HepG2 (cell line): ENCODE measurements at regions not wholly inside any gene's neighbourhood (a gene's known extent, or its start where the extent isn't known, plus 50 kb on each side); places are given as distances from the start of the nearest gene placed in this dataset.

Experiments used
- ATAC-seq: fragments of 200-7000 bp; cut with Tn5 transposase; 3 replicates; pipeline ENCODE4 v1.9.1; 2020; ENCODE audit warnings: mild to moderate bottlenecking, moderate library complexity
- BruUV-seq: library from RNA; stranded (reverse); fragments of 400-500 nt; replicated peaks from 2 replicates; lab custom pipeline; 2021; lab: Mats Ljungman, UMichigan
- CTCF ChIA-PET: fragments of 300-600 bp; formaldehyde crosslinking; extraction: SDS; loops from one replicate; lab custom pipeline; 2021; ENCODE audit warnings: low total read pairs, inconsistent platforms, low intra/inter-chr PET ratio; lab: Yijun Ruan, JAX
- POLR2A ChIA-PET: fragments of 350-600 bp; sonication (Branson Sonifier 250); formaldehyde crosslinking; loops from one replicate; lab custom pipeline; 2020; ENCODE audit warnings: antibody characterized with exemption, inconsistent platforms; lab: Yijun Ruan, JAX
- DNase-seq: peaks from one replicate; pipeline ENCODE4 v3.0.0-alpha.2; 2015; ENCODE audit warnings: low spot score
- FAIRE-seq: peaks from 3 replicates; lab custom pipeline; 2011; peaks lifted over from hg19 to GRCh38; lab: Jason Lieb, UNC
- H2AFZ ChIP-seq: one replicate; pipeline ENCODE4 v1.6.1; 2011; ENCODE audit warnings: low read length, inconsistent platforms
- H3K27ac ChIP-seq: fragments of 300-600 bp; 3 replicates; pipeline ENCODE4 v1.8.0; 2011; ENCODE audit warnings: mixed run types, mild to moderate bottlenecking, mixed read lengths, low read length, inconsistent platforms; ENCODE audit not compliant: insufficient read depth; ENCODE audit errors: extremely low read length
- H3K27me3 ChIP-seq, 2 experiments: fragments of 200-600 bp in 1 of 2; 2 replicates in 1 of 2; 3 replicates in 1 of 2; pipeline versions ENCODE4 v1.6.0 to v1.8.0; 2011; ENCODE audit warnings: low read length in 2 of 2, mild to moderate bottlenecking in 2 of 2, moderate library complexity in 2 of 2, inconsistent platforms in 1 of 2; ENCODE audit not compliant: insufficient read depth in 2 of 2, control insufficient read depth in 1 of 2
- H3K36me3 ChIP-seq, 2 experiments: fragments of 200-600 bp in 1 of 2; replicated peaks in 1 of 2; 2 replicates in 1 of 2; 3 replicates in 1 of 2; pipeline versions ENCODE4 v1.5.1 to v1.8.0; 2011; ENCODE audit warnings: low read length in 2 of 2, inconsistent platforms in 1 of 2; ENCODE audit not compliant: insufficient read depth in 2 of 2, control insufficient read depth in 1 of 2
- H3K4me1 ChIP-seq: 2 replicates; pipeline ENCODE4 v1.5.1; 2012; ENCODE audit warnings: low read length, inconsistent platforms; ENCODE audit not compliant: insufficient read depth
- H3K4me2 ChIP-seq: 2 replicates; pipeline ENCODE4 v1.6.0; 2011; ENCODE audit warnings: low read depth, low read length, inconsistent platforms
- H3K4me3 ChIP-seq, 3 experiments: fragments of 200-600 bp in 1 of 3; sonication (generic), shearing (Covaris generic) in 1 of 3; replicated peaks in 1 of 3; 2 replicates each; pipeline ENCODE4 v1.5.1; 2011 to 2016; ENCODE audit warnings: low read length in 3 of 3, inconsistent platforms in 2 of 3, low read depth in 2 of 3, mild to moderate bottlenecking in 2 of 3, control low read depth in 1 of 3, mixed read lengths in 1 of 3; ENCODE audit not compliant: insufficient read depth in 1 of 3
- H3K79me2 ChIP-seq: one replicate; pipeline ENCODE4 v1.6.1; 2011; ENCODE audit warnings: low read length, inconsistent platforms; ENCODE audit not compliant: insufficient read depth
- H3K9ac ChIP-seq: 2 replicates; pipeline ENCODE4 v1.6.0; 2011; ENCODE audit warnings: mild to moderate bottlenecking, low read depth, low read length, inconsistent platforms; ENCODE audit not compliant: insufficient read depth
- H3K9me3 ChIP-seq: 2 replicates; pipeline ENCODE4 v1.5.1; 2012; ENCODE audit warnings: mild to moderate bottlenecking, low read length
- H4K20me1 ChIP-seq: 2 replicates; pipeline ENCODE4 v1.6.0; 2011; ENCODE audit warnings: inconsistent platforms, mild to moderate bottlenecking, low read length, moderate library complexity; ENCODE audit not compliant: insufficient read depth
- ARNT2 ChIP-seq: sonication (generic); formaldehyde crosslinking; IDR thresholded peaks from 2 replicates; pipeline ENCODE4 v1.8.0; 2022; ENCODE audit warnings: mild to moderate bottlenecking, low read depth, missing genetic modification reagents, moderate library complexity
- DNMT1 ChIP-seq: sonication (generic); formaldehyde crosslinking; IDR thresholded peaks from 2 replicates; pipeline ENCODE4 v1.5.1; 2020; ENCODE audit warnings: mild to moderate bottlenecking, missing genetic modification reagents
- HNF4G ChIP-seq, 2 experiments: sonication (generic) in 1 of 2; formaldehyde crosslinking in 1 of 2; IDR thresholded peaks; 2 replicates each; pipeline versions ENCODE4 v1.4.0 to v1.6.1; 2011 to 2020; ENCODE audit warnings: borderline replicate concordance in 2 of 2, low read depth in 2 of 2, mild to moderate bottlenecking in 2 of 2, low read length in 1 of 2, missing genetic modification reagents in 1 of 2, moderate library complexity in 1 of 2
- JUNB ChIP-seq: sonication (generic); formaldehyde crosslinking; IDR thresholded peaks from 2 replicates; pipeline ENCODE4 v1.8.0; 2022; ENCODE audit warnings: missing genetic modification reagents, mild to moderate bottlenecking, borderline replicate concordance
- PAF1 ChIP-seq: IDR thresholded peaks from 2 replicates; pipeline ENCODE4 v1.6.1; 2016; ENCODE audit warnings: missing genetic modification reagents, missing compliant biosample characterization
- RNF2 ChIP-seq: fragments of 450-650 bp; conservative IDR thresholded peaks from 2 replicates; pipeline ENCODE4 v1.6.1; 2016; ENCODE audit warnings: low read depth
- SIN3A ChIP-seq: IDR thresholded peaks from 2 replicates; pipeline ENCODE4 v1.6.1; 2011; ENCODE audit warnings: low read depth, mild to moderate bottlenecking, control low read depth, low read length, borderline replicate concordance
- SNAI1 ChIP-seq: sonication (generic); formaldehyde crosslinking; IDR thresholded peaks from 2 replicates; pipeline ENCODE4 v1.5.0; 2020; ENCODE audit warnings: mild to moderate bottlenecking, missing genetic modification reagents, borderline replicate concordance
- ZIK1 ChIP-seq: sonication (generic); formaldehyde crosslinking; IDR thresholded peaks from 2 replicates; pipeline ENCODE4 v1.5.0; 2020; ENCODE audit warnings: mild to moderate bottlenecking, low read depth, missing genetic modification reagents, borderline replicate concordance
- ZNF446 ChIP-seq: sonication (generic); formaldehyde crosslinking; IDR thresholded peaks from 2 replicates; pipeline ENCODE4 v1.5.0; 2020; ENCODE audit warnings: mild to moderate bottlenecking, missing genetic modification reagents
- ZNF501 ChIP-seq: sonication (generic); formaldehyde crosslinking; IDR thresholded peaks from 2 replicates; pipeline ENCODE4 v1.5.1; 2020; ENCODE audit warnings: mild to moderate bottlenecking, moderate library complexity, missing genetic modification reagents
- WGBS: methylation state at CpG from one replicate; pipeline ENCODE4 v1.1.6; 2017; ENCODE audit warnings: low lambda C conversion rate; 5-methylcytosine and 5-hydroxymethylcytosine counted together
- in situ Hi-C: cut with HindIII; loops from 2 replicates; pipeline ENCODE4 v1.10.0; 2017; ENCODE audit warnings: low pct_unique_long_range_greater_than_20kb; ENCODE audit not compliant: extremely low pct_ligation_motif_present
- intact Hi-C: fragments of 100-400 bp; cut with micrococcal nuclease; formaldehyde crosslinking; loops from one replicate; pipeline ENCODE4 v1.10.0; 2022; ENCODE audit not compliant: unreplicated experiment
- TF ChIP-seq, protein P1 (sequence below): sonication (generic); formaldehyde crosslinking; IDR thresholded peaks from 2 replicates; pipeline ENCODE4 v1.4.0; 2020; ENCODE audit warnings: mild to moderate bottlenecking, missing genetic modification reagents
- TF ChIP-seq, protein P2 (sequence below): sonication (generic); formaldehyde crosslinking; IDR thresholded peaks from 2 replicates; pipeline ENCODE4 v1.4.0; 2020; ENCODE audit warnings: missing genetic modification reagents
- TF ChIP-seq, protein P3 (sequence below): conservative IDR thresholded peaks from 2 replicates; pipeline ENCODE4 v1.6.1; 2018; ENCODE audit warnings: missing genetic modification reagents
- TF ChIP-seq, protein P4 (sequence below): sonication (generic); formaldehyde crosslinking; IDR thresholded peaks from 2 replicates; pipeline ENCODE4 v1.9.0; 2021; ENCODE audit warnings: missing genetic modification reagents, mild to moderate bottlenecking, borderline replicate concordance

DNA sequence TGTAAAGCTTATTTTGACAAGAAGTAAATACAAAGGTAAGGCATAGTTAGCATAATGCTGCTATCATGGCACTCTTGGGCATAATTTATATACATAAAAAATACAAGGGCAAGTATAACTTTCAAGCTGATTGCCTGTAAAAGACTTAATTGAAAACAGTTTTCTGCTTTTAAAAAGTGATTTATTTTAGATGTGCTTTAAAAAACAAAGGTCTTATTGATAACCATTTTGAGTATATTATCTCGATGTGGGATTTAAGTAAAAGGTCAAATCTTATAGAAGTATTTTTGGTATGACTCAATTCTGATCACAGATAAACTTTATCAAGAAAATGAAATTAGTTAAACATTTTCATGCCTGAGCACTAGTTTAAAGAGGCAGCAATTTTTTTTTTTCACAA lies 175.8 kb downstream of the KCNRG start:
- ChIA-PET POLR2A (no interaction called here), CTCF (no interaction called here)
- in situ Hi-C loops (no loop called here), intact Hi-C loops (no loop called here)
- Histone ChIP-seq H3K27me3 (no peaks in the 10 kb centered on the region; a peak in 1 of 5 replicates), H3K27ac (no peak overlapping the region), H3K9me3 (no peaks in the 10 kb centered on the region), H3K36me3 (peaks cover 3 to 10% of the 10 kb centered on the region in 2 experiments; a peak in 3 of 5 replicates), H3K9ac (no peak overlapping the region), H3K79me2 (peaks cover 94% of the 10 kb centered on the region), H3K4me2 (no peak overlapping the region), H4K20me1 (peaks cover 5% of the 10 kb centered on the region; the same call in 1 of the 2 replicates), H2AFZ (no peak overlapping the region), H3K4me1 (peaks cover 66% of the 10 kb centered on the region), H3K4me3 (no peak overlapping the region)
- WGBS = 90% methylated on average over 1 of the region's 1 CpG
- no peak for DNase-seq
- ATAC-seq = no peak
- BruUV-seq = no TSS peak
- FAIRE-seq = no peak
- TF ChIP-seq HNF4G (IDR thresholded peaks at IDR 0.05; ENCODE audit: borderline replicate concordance, low read depth, low read length) (no peak), HNF4G (CRISPR knock-in tag; IDR thresholded peaks at IDR 0.05; ENCODE audit: borderline replicate concordance, low read depth) (no peak), JUNB (CRISPR knock-in tag) (no peak), ZNF446 (no peak), PAF1 (no peak), DNMT1 (CRISPR knock-in tag) (no peak), ZIK1 (CRISPR knock-in tag) (no peak), RNF2 (no peak), ARNT2 (CRISPR knock-in tag) (no peak), ZNF501 (no peak), SIN3A (no peak), SNAI1 (CRISPR knock-in tag) (no peak)
- TF ChIP-seq, protein P1, sequence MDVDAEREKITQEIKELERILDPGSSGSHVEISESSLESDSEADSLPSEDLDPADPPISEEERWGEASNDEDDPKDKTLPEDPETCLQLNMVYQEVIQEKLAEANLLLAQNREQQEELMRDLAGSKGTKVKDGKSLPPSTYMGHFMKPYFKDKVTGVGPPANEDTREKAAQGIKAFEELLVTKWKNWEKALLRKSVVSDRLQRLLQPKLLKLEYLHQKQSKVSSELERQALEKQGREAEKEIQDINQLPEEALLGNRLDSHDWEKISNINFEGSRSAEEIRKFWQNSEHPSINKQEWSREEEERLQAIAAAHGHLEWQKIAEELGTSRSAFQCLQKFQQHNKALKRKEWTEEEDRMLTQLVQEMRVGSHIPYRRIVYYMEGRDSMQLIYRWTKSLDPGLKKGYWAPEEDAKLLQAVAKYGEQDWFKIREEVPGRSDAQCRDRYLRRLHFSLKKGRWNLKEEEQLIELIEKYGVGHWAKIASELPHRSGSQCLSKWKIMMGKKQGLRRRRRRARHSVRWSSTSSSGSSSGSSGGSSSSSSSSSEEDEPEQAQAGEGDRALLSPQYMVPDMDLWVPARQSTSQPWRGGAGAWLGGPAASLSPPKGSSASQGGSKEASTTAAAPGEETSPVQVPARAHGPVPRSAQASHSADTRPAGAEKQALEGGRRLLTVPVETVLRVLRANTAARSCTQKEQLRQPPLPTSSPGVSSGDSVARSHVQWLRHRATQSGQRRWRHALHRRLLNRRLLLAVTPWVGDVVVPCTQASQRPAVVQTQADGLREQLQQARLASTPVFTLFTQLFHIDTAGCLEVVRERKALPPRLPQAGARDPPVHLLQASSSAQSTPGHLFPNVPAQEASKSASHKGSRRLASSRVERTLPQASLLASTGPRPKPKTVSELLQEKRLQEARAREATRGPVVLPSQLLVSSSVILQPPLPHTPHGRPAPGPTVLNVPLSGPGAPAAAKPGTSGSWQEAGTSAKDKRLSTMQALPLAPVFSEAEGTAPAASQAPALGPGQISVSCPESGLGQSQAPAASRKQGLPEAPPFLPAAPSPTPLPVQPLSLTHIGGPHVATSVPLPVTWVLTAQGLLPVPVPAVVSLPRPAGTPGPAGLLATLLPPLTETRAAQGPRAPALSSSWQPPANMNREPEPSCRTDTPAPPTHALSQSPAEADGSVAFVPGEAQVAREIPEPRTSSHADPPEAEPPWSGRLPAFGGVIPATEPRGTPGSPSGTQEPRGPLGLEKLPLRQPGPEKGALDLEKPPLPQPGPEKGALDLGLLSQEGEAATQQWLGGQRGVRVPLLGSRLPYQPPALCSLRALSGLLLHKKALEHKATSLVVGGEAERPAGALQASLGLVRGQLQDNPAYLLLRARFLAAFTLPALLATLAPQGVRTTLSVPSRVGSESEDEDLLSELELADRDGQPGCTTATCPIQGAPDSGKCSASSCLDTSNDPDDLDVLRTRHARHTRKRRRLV (CRISPR knock-in tag) = no peak
- TF ChIP-seq, protein P2, sequence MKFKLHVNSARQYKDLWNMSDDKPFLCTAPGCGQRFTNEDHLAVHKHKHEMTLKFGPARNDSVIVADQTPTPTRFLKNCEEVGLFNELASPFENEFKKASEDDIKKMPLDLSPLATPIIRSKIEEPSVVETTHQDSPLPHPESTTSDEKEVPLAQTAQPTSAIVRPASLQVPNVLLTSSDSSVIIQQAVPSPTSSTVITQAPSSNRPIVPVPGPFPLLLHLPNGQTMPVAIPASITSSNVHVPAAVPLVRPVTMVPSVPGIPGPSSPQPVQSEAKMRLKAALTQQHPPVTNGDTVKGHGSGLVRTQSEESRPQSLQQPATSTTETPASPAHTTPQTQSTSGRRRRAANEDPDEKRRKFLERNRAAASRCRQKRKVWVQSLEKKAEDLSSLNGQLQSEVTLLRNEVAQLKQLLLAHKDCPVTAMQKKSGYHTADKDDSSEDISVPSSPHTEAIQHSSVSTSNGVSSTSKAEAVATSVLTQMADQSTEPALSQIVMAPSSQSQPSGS (CRISPR knock-in tag) = no peak
- TF ChIP-seq, protein P3, sequence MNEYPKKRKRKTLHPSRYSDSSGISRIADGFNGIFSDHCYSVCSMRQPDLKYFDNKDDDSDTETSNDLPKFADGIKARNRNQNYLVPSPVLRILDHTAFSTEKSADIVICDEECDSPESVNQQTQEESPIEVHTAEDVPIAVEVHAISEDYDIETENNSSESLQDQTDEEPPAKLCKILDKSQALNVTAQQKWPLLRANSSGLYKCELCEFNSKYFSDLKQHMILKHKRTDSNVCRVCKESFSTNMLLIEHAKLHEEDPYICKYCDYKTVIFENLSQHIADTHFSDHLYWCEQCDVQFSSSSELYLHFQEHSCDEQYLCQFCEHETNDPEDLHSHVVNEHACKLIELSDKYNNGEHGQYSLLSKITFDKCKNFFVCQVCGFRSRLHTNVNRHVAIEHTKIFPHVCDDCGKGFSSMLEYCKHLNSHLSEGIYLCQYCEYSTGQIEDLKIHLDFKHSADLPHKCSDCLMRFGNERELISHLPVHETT = no peak
- TF ChIP-seq, protein P4, sequence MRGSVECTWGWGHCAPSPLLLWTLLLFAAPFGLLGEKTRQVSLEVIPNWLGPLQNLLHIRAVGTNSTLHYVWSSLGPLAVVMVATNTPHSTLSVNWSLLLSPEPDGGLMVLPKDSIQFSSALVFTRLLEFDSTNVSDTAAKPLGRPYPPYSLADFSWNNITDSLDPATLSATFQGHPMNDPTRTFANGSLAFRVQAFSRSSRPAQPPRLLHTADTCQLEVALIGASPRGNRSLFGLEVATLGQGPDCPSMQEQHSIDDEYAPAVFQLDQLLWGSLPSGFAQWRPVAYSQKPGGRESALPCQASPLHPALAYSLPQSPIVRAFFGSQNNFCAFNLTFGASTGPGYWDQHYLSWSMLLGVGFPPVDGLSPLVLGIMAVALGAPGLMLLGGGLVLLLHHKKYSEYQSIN = no peak
